ENCODE measurements at regions not wholly inside any gene's neighbourhood (a gene's known extent, or its start where the extent isn't known, plus 50 kb on each side); places are given as distances from the start of the nearest gene placed in this dataset.

- H3K27me3 ChIP-seq: no peaks in the 10 kb centered on the region
- TF ChIP-seq, protein P1, sequence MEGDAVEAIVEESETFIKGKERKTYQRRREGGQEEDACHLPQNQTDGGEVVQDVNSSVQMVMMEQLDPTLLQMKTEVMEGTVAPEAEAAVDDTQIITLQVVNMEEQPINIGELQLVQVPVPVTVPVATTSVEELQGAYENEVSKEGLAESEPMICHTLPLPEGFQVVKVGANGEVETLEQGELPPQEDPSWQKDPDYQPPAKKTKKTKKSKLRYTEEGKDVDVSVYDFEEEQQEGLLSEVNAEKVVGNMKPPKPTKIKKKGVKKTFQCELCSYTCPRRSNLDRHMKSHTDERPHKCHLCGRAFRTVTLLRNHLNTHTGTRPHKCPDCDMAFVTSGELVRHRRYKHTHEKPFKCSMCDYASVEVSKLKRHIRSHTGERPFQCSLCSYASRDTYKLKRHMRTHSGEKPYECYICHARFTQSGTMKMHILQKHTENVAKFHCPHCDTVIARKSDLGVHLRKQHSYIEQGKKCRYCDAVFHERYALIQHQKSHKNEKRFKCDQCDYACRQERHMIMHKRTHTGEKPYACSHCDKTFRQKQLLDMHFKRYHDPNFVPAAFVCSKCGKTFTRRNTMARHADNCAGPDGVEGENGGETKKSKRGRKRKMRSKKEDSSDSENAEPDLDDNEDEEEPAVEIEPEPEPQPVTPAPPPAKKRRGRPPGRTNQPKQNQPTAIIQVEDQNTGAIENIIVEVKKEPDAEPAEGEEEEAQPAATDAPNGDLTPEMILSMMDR (IDR thresholded peaks at IDR 0.05; ENCODE audit: low read depth, low read length): no peak
- no peak overlapping the region for H3K27ac ChIP-seq
Observed at GRCh38 chr16:85269165-85269564, 156.9 kb upstream of the CIBAR2 start.

DNA sequence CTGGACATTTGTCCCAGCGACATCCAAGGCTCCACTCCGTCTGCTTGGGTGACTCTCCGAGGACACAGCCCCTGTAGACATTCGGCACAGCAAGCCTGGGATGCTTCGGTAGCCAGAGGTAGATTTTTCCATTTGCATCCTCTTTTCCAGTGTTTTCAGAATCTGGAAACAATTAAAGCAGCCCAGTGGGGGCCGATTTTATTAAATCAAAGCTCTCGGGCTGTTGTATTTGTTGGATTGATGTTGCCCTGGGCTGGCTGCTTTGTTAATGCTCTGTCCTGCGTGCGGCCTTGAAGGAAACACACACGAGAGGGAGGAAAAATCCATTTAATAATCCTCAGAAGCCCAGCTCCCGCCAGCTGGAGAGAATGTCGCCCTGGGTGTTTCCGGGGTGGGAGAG lies 158.1 kb upstream of the CIBAR2 start:
- H3K4me1 ChIP-seq (ENCODE audit: low read depth): no peaks in the 10 kb centered on the region
- DNase-seq (ENCODE audit: low read depth in 1 of 2, low spot score in 1 of 2): no peak
- H3K27me3 ChIP-seq: no peaks in the 10 kb centered on the region
- H3K9me3 ChIP-seq (ENCODE audit: low read depth): no peaks in the 10 kb centered on the region
- TF ChIP-seq, protein P1 (IDR thresholded peaks at IDR 0.05; ENCODE audit: low read depth, low read length): no peak
- no peaks in the 10 kb centered on the region for H3K36me3 ChIP-seq
- no peak overlapping the region for H3K4me3 ChIP-seq
- no peak overlapping the region for H3K27ac ChIP-seq

More at GRCh38 chr16:85269165-85269564, 156.9 kb upstream of the CIBAR2 start:
- no peak overlapping the region for H3K4me3 ChIP-seq
- DNase-seq (ENCODE audit: low read depth in 1 of 2, low spot score in 1 of 2): no peak
- H3K4me1 ChIP-seq (ENCODE audit: low read depth): no peaks in the 10 kb centered on the region
- H3K9me3 ChIP-seq (ENCODE audit: low read depth): no peaks in the 10 kb centered on the region
- H3K36me3 ChIP-seq: no peaks in the 10 kb centered on the region

GRCh38 chr16:85271198-85271597 lies 158.9 kb upstream of the CIBAR2 start:
- Histone ChIP-seq H3K27me3 (no peaks in the 10 kb centered on the region), H3K27ac (no peak overlapping the region), H3K36me3 (no peaks in the 10 kb centered on the region), H3K4me3 (no peak overlapping the region), H3K4me1 (ENCODE audit: low read depth) (no peaks in the 10 kb centered on the region), H3K9me3 (ENCODE audit: low read depth) (no peaks in the 10 kb centered on the region)
- TF ChIP-seq, protein P1 (IDR thresholded peaks at IDR 0.05; ENCODE audit: low read depth, low read length): no peak
- DNase-seq (ENCODE audit: low read depth in 1 of 2, low spot score in 1 of 2): no peak

DNA sequence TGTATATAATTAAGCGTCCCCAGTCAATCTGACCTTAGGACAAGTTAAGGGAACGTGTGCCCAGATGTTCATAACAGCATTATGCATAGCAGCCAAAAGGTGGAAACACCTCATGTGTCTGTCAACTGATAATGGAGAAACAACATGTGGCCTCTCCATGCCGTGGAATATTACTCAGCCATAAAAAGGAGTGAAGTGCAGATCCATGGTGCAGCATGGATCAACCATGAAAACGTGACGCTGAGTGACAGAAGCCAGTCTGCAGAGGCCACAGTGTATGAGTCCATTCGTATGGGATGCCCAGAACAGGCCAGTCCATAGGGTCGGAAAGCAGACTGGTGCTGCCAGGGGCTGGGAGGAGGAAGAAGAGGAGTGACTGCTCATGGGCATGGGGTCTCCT lies 161.0 kb upstream of the CIBAR2 start:
- DNase-seq (ENCODE audit: low read depth in 1 of 2, low spot score in 1 of 2): no peak
- TF ChIP-seq, protein P1 (IDR thresholded peaks at IDR 0.05; ENCODE audit: low read depth, low read length): no peak
- no peaks in the 10 kb centered on the region for H3K4me1 ChIP-seq (ENCODE audit: low read depth)

GRCh38 chr16:85274501-85274900 lies 162.2 kb upstream of the CIBAR2 start:
- no peaks in the 10 kb centered on the region for H3K9me3 ChIP-seq (ENCODE audit: low read depth)
- peaks cover 4% of the 10 kb centered on the region for H3K4me1 ChIP-seq (ENCODE audit: low read depth)
- DNase-seq (ENCODE audit: low read depth in 1 of 2, low spot score in 1 of 2): no peak
- H3K36me3 ChIP-seq: no peaks in the 10 kb centered on the region
- TF ChIP-seq, protein P1 (IDR thresholded peaks at IDR 0.05; ENCODE audit: low read depth, low read length): no peak
- no peaks in the 10 kb centered on the region for H3K27me3 ChIP-seq
- no peak overlapping the region for H3K4me3 ChIP-seq
- no peak overlapping the region for H3K27ac ChIP-seq

More for the DNA sequence above, 161.0 kb upstream of the CIBAR2 start:
- H3K27me3 ChIP-seq: no peaks in the 10 kb centered on the region
- H3K9me3 ChIP-seq (ENCODE audit: low read depth): no peaks in the 10 kb centered on the region
- no peaks in the 10 kb centered on the region for H3K36me3 ChIP-seq
- H3K27ac ChIP-seq: no peak overlapping the region
- no peak overlapping the region for H3K4me3 ChIP-seq

DNA sequence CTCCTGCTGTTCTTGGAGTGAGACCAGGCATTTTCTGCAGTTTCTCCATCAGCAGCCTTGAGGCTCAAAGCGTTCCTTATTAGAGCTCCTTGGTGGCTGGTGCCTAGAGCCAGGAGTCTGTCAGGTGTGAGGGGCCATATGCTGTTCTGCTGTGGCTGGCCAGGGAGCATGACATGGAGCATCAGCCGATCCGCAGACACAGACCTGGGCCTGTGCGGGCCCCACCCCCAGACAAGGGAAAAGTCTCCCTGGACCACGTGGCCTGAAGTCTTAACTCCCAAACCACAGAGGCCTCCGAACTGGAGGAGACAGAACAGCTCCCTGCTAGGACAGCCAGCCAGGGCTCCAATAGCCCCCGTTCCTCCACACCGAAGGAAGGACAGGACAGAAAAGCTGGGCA lies 162.7 kb upstream of the CIBAR2 start:
- no peak overlapping the region for H3K4me3 ChIP-seq
- no peak for DNase-seq (ENCODE audit: low read depth in 1 of 2, low spot score in 1 of 2)
- H3K4me1 ChIP-seq (ENCODE audit: low read depth): peaks cover 8% of the 10 kb centered on the region
- TF ChIP-seq, protein P1 (IDR thresholded peaks at IDR 0.05; ENCODE audit: low read depth, low read length): no peak
- no peaks in the 10 kb centered on the region for H3K36me3 ChIP-seq
- no peaks in the 10 kb centered on the region for H3K9me3 ChIP-seq (ENCODE audit: low read depth)
- H3K27me3 ChIP-seq: no peaks in the 10 kb centered on the region
- no peak overlapping the region for H3K27ac ChIP-seq
